ENCODE measurements at regions not wholly inside any gene's neighbourhood (a gene's known extent, or its start where the extent isn't known, plus 50 kb on each side); places are given as distances from the start of the nearest gene placed in this dataset.

- TF ChIP-seq SUZ12 (IDR thresholded peaks at IDR 0.05; ENCODE audit: extremely low read depth, insufficient read depth, insufficient read length) (no peak), ZNF274 (IDR thresholded peaks at IDR 0.05; ENCODE audit: low read depth, low read length) (no peak), YY1 (IDR thresholded peaks at IDR 0.05; ENCODE audit: insufficient read depth, insufficient read length) (no peak)
- no peaks in the 10 kb centered on the region for H3K27me3 ChIP-seq (ENCODE audit: insufficient read depth, insufficient read length)
- no peak for DNase-seq (ENCODE audit: low read depth, low spot score)
- H3K4me1 ChIP-seq (ENCODE audit: insufficient read depth, insufficient read length): no peaks in the 10 kb centered on the region
- H3K36me3 ChIP-seq (ENCODE audit: insufficient read depth, insufficient read length, low read length): no peaks in the 10 kb centered on the region
- H3K9me3 ChIP-seq (ENCODE audit: insufficient read depth, low read length): 0 out of 2 replicates have a peak, but pooled peaks cover under 1% of the 10 kb centered on the region
- H3K4me3 ChIP-seq (ENCODE audit: insufficient read length, low read depth): no peak overlapping the region
- no peak overlapping the region for H3K9ac ChIP-seq (ENCODE audit: insufficient read length, low read depth)
These were observed 1632.0 kb downstream of the UQCRFS1 start for GRCh38 chr19:27580906-27581305.

Measured in NT2/D1 (cell line).